Activated CD4-positive, alpha-beta memory T cell treated with anti-CD3 and anti-CD28 coated beads, Interleukin-2, amount 10 ng/mL, durations not matched to agents 7 days and 5 days (primary cell): ENCODE measurements at regions not wholly inside any gene's neighbourhood (a gene's known extent, or its start where the extent isn't known, plus 50 kb on each side); places are given as distances from the start of the nearest gene placed in this dataset.

Experiments used
- CTCF ChIA-PET: fragments of 350-600 bp; sonication (Branson Sonifier 250); formaldehyde crosslinking; loops from one replicate; lab custom pipeline; 2021; ENCODE audit warnings: antibody characterized with exemption, inconsistent platforms; lab: Charles Lee
- POLR2A ChIA-PET: fragments of 350-600 bp; sonication (Branson Sonifier 250); formaldehyde crosslinking; loops from one replicate; lab custom pipeline; 2021; ENCODE audit warnings: antibody characterized with exemption; lab: Charles Lee
- DNase-seq: peaks from one replicate; pipeline ENCODE4 v3.0.0-alpha.2; 2020
- H3K27ac Mint-ChIP-seq: one replicate; pipeline ENCODE4 v1.8.0; 2021; ENCODE audit warnings: mild to moderate bottlenecking, mixed read lengths
- H3K27me3 Mint-ChIP-seq: one replicate; pipeline ENCODE4 v1.8.0; 2021; ENCODE audit warnings: mixed read lengths
- H3K36me3 Mint-ChIP-seq: one replicate; pipeline ENCODE4 v1.8.0; 2021; ENCODE audit warnings: low read depth, mixed read lengths
- H3K4me1 Mint-ChIP-seq: one replicate; pipeline ENCODE4 v1.8.0; 2021; ENCODE audit warnings: mixed read lengths
- H3K4me3 Mint-ChIP-seq: one replicate; pipeline ENCODE4 v1.8.0; 2021; ENCODE audit warnings: mild to moderate bottlenecking, mixed read lengths
- H3K9me3 Mint-ChIP-seq: one replicate; pipeline ENCODE4 v1.8.0; 2021; ENCODE audit warnings: mixed read lengths

DNA sequence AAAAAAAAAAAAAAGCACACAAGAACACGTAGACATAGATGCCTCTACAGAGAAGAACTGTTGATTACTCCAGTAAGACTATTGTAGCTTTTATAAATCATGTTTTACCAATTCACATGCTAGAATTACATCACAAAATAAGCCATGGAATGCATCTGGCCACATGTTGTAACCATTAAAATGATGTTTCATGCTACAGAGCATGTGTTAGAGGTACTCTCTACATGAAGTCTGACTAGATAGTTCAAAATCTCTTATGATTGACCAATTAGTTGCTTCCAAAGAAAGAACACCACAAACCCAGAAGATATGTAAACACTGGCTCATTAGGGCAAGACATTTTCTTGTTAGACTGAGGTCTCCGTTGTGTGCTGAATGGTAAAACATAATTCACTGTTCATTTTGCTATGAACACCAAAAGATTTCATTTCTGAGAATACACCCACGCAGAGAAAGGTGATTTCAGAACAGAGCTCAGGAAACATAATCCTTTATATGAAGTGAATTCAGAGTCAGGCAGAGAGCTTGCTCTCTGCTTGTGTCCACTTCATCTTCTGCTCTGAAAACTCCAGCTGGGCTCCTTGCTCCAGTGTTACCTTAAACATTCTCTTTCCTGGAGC is 411.4 kb upstream of the SOX9 start:
- ChIA-PET POLR2A (no interaction called here), CTCF (no interaction called here)
- no peak overlapping the region for H3K27ac Mint-ChIP-seq
- no peaks in the 10 kb centered on the region for H3K27me3 Mint-ChIP-seq
- H3K9me3 Mint-ChIP-seq, result peaks cover 5% of the 10 kb centered on the region
- no peaks in the 10 kb centered on the region for H3K36me3 Mint-ChIP-seq
- DNase-seq, result no peak
- H3K4me1 Mint-ChIP-seq, result no peaks in the 10 kb centered on the region
- H3K4me3 Mint-ChIP-seq, result no peak overlapping the region

DNA sequence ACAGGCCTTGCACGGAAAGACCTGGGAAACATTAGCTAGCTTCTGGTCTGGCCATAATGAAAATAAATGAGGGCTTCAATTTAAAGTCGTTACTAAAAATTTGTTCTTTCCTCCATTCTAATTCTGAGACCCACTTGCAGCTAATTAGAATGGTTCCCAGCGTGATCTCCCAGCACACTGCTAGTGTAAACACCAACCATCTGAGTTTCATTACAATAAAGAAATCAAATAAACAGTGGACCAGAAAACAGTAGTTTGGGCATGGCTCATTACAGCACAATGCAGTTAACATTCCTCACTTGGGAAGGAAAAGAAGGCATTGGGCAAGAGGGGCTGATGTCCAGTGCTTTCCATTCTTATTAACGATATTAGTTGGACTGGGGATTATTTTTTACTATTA is 410.9 kb upstream of the SOX9 start:
- CTCF ChIA-PET, result no interaction called here

DNA sequence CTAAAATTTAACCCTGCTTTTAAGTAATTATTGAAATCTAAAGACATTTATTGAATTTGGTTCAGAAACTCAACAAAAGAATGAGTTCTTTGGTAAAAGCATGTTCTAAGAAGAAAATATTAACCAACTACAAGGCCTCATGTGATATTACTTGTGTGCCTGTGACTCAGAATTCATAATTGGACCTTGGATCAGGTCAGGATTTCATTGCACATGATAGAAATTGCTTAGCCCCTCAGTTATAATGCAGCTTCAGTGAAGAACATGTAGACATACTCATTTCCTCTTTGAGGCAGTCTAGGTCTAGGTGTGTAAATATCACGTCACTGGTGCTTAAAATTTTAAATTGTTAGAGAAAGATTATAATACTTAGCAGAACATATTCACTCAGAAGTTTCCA is 410.0 kb upstream of the SOX9 start:
- DNase-seq, result no peak
- CTCF ChIA-PET, result no interaction called here
- POLR2A ChIA-PET, result no interaction called here
- H3K27me3 Mint-ChIP-seq, result no peaks in the 10 kb centered on the region
- H3K9me3 Mint-ChIP-seq, result no peaks in the 10 kb centered on the region
- no peaks in the 10 kb centered on the region for H3K4me1 Mint-ChIP-seq
- H3K27ac Mint-ChIP-seq, result no peak overlapping the region
- H3K36me3 Mint-ChIP-seq, result no peaks in the 10 kb centered on the region
- H3K4me3 Mint-ChIP-seq, result no peak overlapping the region

More for the DNA sequence above, 410.9 kb upstream of the SOX9 start:
- no peak overlapping the region for H3K4me3 Mint-ChIP-seq
- POLR2A ChIA-PET, result no interaction called here
- no peaks in the 10 kb centered on the region for H3K27me3 Mint-ChIP-seq
- DNase-seq, result no peak
- H3K27ac Mint-ChIP-seq, result no peak overlapping the region
- H3K9me3 Mint-ChIP-seq, result peaks cover 3% of the 10 kb centered on the region
- no peaks in the 10 kb centered on the region for H3K4me1 Mint-ChIP-seq
- H3K36me3 Mint-ChIP-seq, result no peaks in the 10 kb centered on the region

DNA sequence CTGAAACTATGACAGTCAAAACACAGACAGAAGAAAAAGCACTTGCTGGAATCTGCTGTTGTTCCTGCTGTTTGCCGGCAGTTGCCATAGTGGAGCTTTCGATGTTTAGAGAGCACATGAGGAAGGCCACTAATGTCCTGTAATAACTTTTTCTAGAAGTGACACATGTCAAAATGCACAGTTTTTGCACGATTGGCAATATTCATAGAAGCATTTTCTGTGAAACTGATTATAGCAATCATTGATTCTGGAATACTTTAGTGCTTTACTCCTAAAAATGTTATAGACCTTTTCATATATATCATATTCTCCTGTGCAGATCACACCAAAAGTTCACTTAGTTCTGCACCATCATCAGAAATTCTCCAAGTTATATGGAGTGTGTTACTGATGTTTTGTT is 407.0 kb upstream of the SOX9 start:
- H3K27me3 Mint-ChIP-seq, result no peaks in the 10 kb centered on the region
- no peaks in the 10 kb centered on the region for H3K36me3 Mint-ChIP-seq
- H3K27ac Mint-ChIP-seq, result no peak overlapping the region
- no peak for DNase-seq
- POLR2A ChIA-PET, result no interaction called here
- peaks cover 1% of the 10 kb centered on the region for H3K9me3 Mint-ChIP-seq
- CTCF ChIA-PET, result no interaction called here
- no peak overlapping the region for H3K4me3 Mint-ChIP-seq
- H3K4me1 Mint-ChIP-seq, result no peaks in the 10 kb centered on the region

DNA sequence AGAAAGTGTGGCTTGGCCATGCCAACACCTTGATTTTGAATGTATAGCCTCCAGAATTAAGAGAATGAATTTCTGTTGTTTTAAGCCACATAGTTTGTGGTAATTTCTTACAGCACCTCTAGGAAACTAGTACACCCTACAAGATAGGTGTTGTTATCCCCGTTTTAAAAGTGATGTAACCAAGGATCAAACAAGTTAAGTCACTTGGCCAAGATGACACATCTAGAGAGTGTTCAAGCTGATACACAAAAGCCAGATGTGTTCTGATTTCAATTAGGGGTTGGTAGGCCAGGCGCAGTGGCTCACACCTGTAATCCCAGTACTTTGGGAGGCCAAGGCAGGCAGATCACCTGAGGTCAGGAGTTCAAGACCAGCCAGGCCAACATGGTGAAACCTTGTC is 396.5 kb upstream of the SOX9 start:
- no peaks in the 10 kb centered on the region for H3K4me1 Mint-ChIP-seq
- CTCF ChIA-PET, result no interaction called here
- H3K4me3 Mint-ChIP-seq, result no peak overlapping the region
- H3K27me3 Mint-ChIP-seq, result no peaks in the 10 kb centered on the region
- POLR2A ChIA-PET, result no interaction called here
- no peak overlapping the region for H3K27ac Mint-ChIP-seq
- H3K36me3 Mint-ChIP-seq, result no peaks in the 10 kb centered on the region
- DNase-seq, result no peak
- peaks cover 8% of the 10 kb centered on the region for H3K9me3 Mint-ChIP-seq

DNA sequence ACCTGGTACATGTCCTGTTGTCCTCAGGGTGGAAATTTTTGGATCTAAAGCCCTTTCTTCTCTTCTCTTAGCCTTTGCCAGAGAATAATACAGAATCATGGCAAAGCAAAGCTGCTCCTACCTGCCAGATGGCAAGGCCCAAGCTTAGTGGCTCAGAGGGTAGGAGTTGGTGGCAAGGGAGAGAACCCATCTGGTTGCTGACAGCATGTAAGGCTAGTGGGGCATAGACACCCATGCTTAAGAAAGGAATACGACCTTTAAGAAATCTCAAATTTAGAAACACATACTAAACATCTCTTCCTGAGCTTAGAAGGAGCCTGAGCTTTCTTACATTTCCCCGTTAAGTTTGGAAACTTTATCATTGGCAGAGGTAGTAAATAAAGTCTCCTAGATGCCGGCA is 395.0 kb upstream of the SOX9 start:
- Mint-ChIP-seq H3K9me3 (peaks cover 14% of the 10 kb centered on the region), H3K27me3 (no peaks in the 10 kb centered on the region), H3K4me1 (no peaks in the 10 kb centered on the region), H3K36me3 (no peaks in the 10 kb centered on the region), H3K27ac (no peak overlapping the region), H3K4me3 (no peak overlapping the region)
- no peak for DNase-seq
- ChIA-PET CTCF (no interaction called here), POLR2A (no interaction called here)

DNA sequence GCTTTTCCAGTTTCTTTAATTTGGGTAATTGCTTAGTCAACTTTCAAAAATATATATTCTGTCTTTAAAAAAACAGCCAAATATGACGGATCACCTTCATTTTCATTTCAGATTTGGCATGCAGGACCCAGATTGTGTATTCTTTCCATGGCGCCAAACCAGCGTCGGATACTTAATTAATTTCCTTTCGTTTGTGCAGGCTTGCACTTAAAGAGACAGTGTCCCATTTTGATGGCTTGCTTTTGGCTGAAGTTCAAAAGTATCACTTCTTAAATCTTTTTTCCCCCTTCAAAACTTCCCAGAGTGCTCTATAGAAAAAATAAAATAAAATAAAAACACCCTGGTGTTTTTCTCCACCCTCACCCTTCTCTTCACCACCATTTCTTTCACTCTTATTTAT is 394.5 kb upstream of the SOX9 start:
- H3K4me1 Mint-ChIP-seq, result no peaks in the 10 kb centered on the region
- no peak overlapping the region for H3K27ac Mint-ChIP-seq
- no peaks in the 10 kb centered on the region for H3K36me3 Mint-ChIP-seq
- H3K27me3 Mint-ChIP-seq, result no peaks in the 10 kb centered on the region
- DNase-seq, result no peak
- ChIA-PET CTCF (no interaction called here), POLR2A (no interaction called here)
- H3K9me3 Mint-ChIP-seq, result peaks cover 14% of the 10 kb centered on the region
- H3K4me3 Mint-ChIP-seq, result no peak overlapping the region

DNA sequence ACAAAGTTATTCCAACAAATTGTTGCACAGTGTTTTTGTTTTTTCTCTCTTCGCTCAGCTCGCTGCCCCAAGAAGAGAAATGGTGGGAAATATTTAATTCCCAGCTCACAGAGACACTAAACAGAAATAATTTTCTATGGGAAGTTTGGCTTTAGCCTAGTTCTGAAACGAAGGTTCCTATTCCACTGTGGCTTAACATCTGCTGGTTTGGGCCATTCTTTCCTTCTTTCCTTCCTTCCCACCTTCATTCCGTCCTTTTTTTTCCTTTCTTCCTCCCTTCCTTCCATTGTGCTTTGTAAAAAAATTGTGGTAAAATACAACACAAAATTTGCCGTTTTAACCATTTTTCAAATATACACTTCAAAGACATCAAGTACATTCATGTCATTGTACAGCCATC is 393.5 kb upstream of the SOX9 start:
- POLR2A ChIA-PET, result no interaction called here
- H3K27me3 Mint-ChIP-seq, result no peaks in the 10 kb centered on the region
- H3K4me3 Mint-ChIP-seq, result no peak overlapping the region
- H3K4me1 Mint-ChIP-seq, result no peaks in the 10 kb centered on the region
- DNase-seq, result no peak
- H3K36me3 Mint-ChIP-seq, result no peaks in the 10 kb centered on the region
- CTCF ChIA-PET, result no interaction called here
- H3K27ac Mint-ChIP-seq, result no peak overlapping the region
- H3K9me3 Mint-ChIP-seq, result peaks cover 14% of the 10 kb centered on the region

DNA sequence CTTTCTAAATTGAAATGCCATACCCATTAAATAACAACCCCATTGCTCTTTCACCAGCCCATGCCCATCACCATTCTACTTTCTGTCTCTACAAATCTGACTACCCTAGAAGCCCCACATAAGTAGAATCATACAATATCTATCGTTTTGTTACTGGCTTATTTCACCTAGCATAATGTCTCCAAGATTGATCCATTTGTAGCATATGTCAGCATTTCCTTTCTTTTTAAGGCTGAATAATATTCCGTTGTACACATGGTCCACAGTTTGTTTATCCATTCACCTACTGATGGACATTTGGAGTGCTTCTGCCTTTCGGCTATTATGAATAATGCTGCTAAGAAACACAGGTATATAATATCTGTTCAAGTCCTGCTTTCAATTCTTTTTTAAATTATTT is 393.1 kb upstream of the SOX9 start:
- POLR2A ChIA-PET, result no interaction called here
- no peaks in the 10 kb centered on the region for H3K36me3 Mint-ChIP-seq
- H3K27ac Mint-ChIP-seq, result no peak overlapping the region
- CTCF ChIA-PET, result no interaction called here
- no peaks in the 10 kb centered on the region for H3K27me3 Mint-ChIP-seq
- no peak overlapping the region for H3K4me3 Mint-ChIP-seq
- DNase-seq, result no peak
- peaks cover 14% of the 10 kb centered on the region for H3K9me3 Mint-ChIP-seq
- H3K4me1 Mint-ChIP-seq, result no peaks in the 10 kb centered on the region

DNA sequence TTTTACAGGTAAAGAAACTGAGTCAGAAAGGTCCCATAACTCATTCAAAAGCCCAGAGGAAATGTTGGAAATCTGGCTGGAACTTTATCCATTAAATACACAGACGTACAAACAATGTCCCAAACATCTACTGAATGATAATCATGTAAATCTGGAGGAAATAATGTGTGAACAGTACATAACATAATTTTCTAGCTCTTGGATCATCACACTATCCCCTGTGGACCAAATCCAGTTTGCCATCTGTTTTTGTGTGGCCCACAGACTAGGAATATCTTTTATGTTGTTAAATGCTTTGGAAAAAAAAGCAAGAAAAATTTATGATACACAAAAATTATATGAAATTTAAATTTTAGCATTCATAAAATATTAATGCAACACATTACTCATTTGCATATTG is 389.9 kb upstream of the SOX9 start:
- DNase-seq, result no peak
- Mint-ChIP-seq H3K4me1 (no peaks in the 10 kb centered on the region), H3K27me3 (no peaks in the 10 kb centered on the region), H3K4me3 (no peak overlapping the region), H3K27ac (no peak overlapping the region), H3K9me3 (peaks cover 14% of the 10 kb centered on the region), H3K36me3 (no peaks in the 10 kb centered on the region)
- ChIA-PET CTCF (no interaction called here), POLR2A (no interaction called here)

DNA sequence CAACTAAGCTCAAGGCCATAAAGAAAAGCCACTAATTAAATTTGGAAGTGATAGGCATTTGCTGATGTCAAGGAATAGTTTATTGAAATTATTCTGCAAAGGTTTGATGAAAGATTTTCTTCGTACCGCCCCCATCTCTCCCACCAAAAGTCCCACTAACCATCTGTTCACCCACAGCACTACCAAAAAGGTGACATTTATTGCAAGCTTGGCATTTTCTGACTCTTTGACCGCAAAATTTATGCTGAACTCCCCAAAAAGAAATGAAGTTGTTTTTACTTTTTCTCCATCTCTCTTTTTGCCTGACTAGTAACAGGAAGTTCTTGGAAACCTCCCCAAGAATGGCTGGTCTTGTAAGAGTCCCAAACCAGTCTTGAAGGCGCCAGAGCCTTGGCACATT is 384.9 kb upstream of the SOX9 start:
- no peak for DNase-seq
- Mint-ChIP-seq H3K9me3 (no peaks in the 10 kb centered on the region), H3K27ac (no peak overlapping the region), H3K36me3 (no peaks in the 10 kb centered on the region), H3K4me1 (no peaks in the 10 kb centered on the region), H3K4me3 (no peak overlapping the region), H3K27me3 (no peaks in the 10 kb centered on the region)
- CTCF ChIA-PET, result no interaction called here
- POLR2A ChIA-PET, result no interaction called here

DNA sequence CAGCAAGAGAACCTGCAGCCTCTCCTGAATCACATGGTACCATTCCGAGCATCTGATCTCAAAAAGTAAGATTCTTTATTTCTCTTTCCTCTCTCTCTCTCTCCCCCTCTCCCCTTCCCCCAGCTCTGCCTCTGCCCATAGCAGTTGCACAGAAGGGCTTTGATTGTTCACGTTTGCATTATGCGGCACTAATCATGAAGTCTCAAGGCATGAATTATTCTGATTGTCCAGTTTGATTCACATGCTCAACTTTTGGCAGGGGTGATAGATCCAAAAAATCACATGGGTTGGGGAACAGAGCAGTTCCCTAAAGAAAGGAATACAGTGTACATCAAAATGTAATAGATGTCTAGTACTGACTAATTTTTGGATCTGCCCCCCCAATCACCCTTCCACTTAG is 380.0 kb upstream of the SOX9 start:
- H3K9me3 Mint-ChIP-seq, result no peaks in the 10 kb centered on the region
- no peak overlapping the region for H3K4me3 Mint-ChIP-seq
- H3K27me3 Mint-ChIP-seq, result no peaks in the 10 kb centered on the region
- no peaks in the 10 kb centered on the region for H3K4me1 Mint-ChIP-seq
- no peaks in the 10 kb centered on the region for H3K36me3 Mint-ChIP-seq
- POLR2A ChIA-PET, result no interaction called here
- CTCF ChIA-PET, result no interaction called here
- H3K27ac Mint-ChIP-seq, result no peak overlapping the region
- no peak for DNase-seq

DNA sequence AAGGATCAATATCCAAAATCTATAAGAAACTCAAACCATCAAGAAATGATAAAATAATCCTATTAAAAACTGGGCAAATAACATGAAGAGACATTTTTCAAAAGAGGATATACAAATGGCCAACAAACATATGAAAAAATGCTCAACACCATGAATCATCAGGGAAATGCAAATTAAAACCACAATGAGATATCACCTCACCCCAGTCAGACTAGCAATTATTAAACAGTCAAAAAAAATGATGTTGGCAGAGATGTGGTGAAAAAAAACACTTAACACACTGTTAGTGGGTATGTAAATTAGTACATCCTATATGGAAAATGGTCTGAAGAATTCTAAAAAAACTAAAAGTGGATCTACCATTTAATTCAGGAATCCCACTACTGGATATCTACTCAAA is 379.0 kb upstream of the SOX9 start:
- no peaks in the 10 kb centered on the region for H3K27me3 Mint-ChIP-seq
- H3K36me3 Mint-ChIP-seq, result no peaks in the 10 kb centered on the region
- no peaks in the 10 kb centered on the region for H3K9me3 Mint-ChIP-seq
- no peak overlapping the region for H3K4me3 Mint-ChIP-seq
- H3K27ac Mint-ChIP-seq, result no peak overlapping the region
- ChIA-PET POLR2A (no interaction called here), CTCF (no interaction called here)
- H3K4me1 Mint-ChIP-seq, result no peaks in the 10 kb centered on the region
- no peak for DNase-seq

DNA sequence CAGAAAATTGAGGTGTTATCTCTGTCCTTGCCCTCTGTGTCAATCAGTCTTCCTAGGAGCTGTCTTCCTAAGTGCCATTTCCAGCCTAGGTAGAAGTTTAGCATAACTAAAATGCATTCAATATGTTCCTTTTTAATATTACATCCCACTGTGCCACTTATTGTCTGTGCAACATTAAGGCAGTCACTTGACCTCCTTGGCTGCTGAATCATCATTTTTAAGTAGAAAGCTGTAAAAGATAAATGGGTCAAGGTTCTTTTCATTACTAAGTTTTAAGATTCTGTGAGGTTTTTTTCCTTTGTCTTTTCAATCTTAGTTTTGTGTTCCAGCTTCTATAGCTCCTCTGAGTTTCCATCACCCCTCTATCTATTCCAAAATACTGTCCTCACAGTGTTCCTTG is 371.9 kb upstream of the SOX9 start:
- no peaks in the 10 kb centered on the region for H3K36me3 Mint-ChIP-seq
- CTCF ChIA-PET, result no interaction called here
- POLR2A ChIA-PET, result no interaction called here
- H3K27me3 Mint-ChIP-seq, result no peaks in the 10 kb centered on the region
- no peaks in the 10 kb centered on the region for H3K9me3 Mint-ChIP-seq
- no peaks in the 10 kb centered on the region for H3K4me1 Mint-ChIP-seq
- H3K4me3 Mint-ChIP-seq, result no peak overlapping the region
- H3K27ac Mint-ChIP-seq, result no peak overlapping the region
- no peak for DNase-seq
